B cell (primary cell): ENCODE measurements at regions not wholly inside any gene's neighbourhood (a gene's known extent, or its start where the extent isn't known, plus 50 kb on each side); places are given as distances from the start of the nearest gene placed in this dataset.

ENCODE experiments used
- ATAC-seq: fragments of 200-7000 bp; cut with Tn5 transposase; one replicate; pipeline ENCODE4 v1.10.0; 2021; ENCODE audit warnings: low read depth, mild to moderate bottlenecking, moderate number of reproducible peaks, moderate library complexity
- CTCF ChIA-PET: fragments of 350-600 bp; sonication (Branson Sonifier 250); formaldehyde crosslinking; loops from one replicate; lab custom pipeline; 2021; ENCODE audit warnings: antibody characterized with exemption, inconsistent platforms; lab: Charles Lee
- POLR2A ChIA-PET: fragments of 350-600 bp; sonication (Branson Sonifier 250); formaldehyde crosslinking; loops from one replicate; lab custom pipeline; 2021; ENCODE audit warnings: antibody characterized with exemption; lab: Charles Lee
- DNase-seq: peaks from one replicate; pipeline ENCODE4 v3.0.0; 2013
- H2AFZ ChIP-seq: 2 replicates; pipeline ENCODE4 v1.6.1; 2012; ENCODE audit warnings: mild to moderate bottlenecking, low read depth, low read length; ENCODE audit not compliant: insufficient read depth, poor library complexity, severe bottlenecking
- H3K27ac ChIP-seq, 2 donors: 1 replicate in 1 of 2; 2 replicates in 1 of 2; pipeline ENCODE4 v1.5.1; 2012 to 2013; ENCODE audit warnings: low read length in 2 of 2, mild to moderate bottlenecking in 2 of 2, moderate library complexity in 1 of 2
- H3K27me3 ChIP-seq, 4 experiments: fragments of 200-600 bp in 1 of 4; sonication (generic) in 1 of 4; replicated peaks in 1 of 4; 1 replicate in 2 of 4; 2 replicates in 2 of 4; pipeline versions ENCODE4 v1.6.1 to v1.7.0; 2013 to 2016; ENCODE audit warnings: low read length in 3 of 4, mild to moderate bottlenecking in 2 of 4, mixed read lengths in 1 of 4, moderate library complexity in 1 of 4; ENCODE audit not compliant: insufficient read depth in 4 of 4, control insufficient read depth in 3 of 4; ENCODE audit errors: control extremely low read depth in 1 of 4
- H3K36me3 ChIP-seq, 2 experiments: replicated peaks in 1 of 2; 1 replicate in 1 of 2; 2 replicates in 1 of 2; pipeline versions ENCODE4 v1.6.1 to v1.7.1; 2013; ENCODE audit warnings: low read length in 1 of 2; ENCODE audit not compliant: insufficient read depth in 2 of 2, control insufficient read depth in 1 of 2; ENCODE audit errors: control extremely low read depth in 1 of 2, extremely low read depth in 1 of 2
- H3K4me1 ChIP-seq, 2 donors: fragments of 200-600 bp in 1 of 2; sonication (generic) in 1 of 2; 1 replicate in 1 of 2; 2 replicates in 1 of 2; pipeline versions ENCODE4 v1.5.1 to v1.6.1; 2013 to 2017; ENCODE audit warnings: low read length in 2 of 2; ENCODE audit not compliant: control insufficient read depth in 2 of 2, insufficient read depth in 2 of 2
- H3K4me2 ChIP-seq: replicated peaks from 2 replicates; pipeline ENCODE3; 2012; ENCODE audit warnings: mild to moderate bottlenecking, low read depth, low read length; ENCODE audit not compliant: poor library complexity, severe bottlenecking
- H3K4me3 ChIP-seq, 5 experiments: fragments of 200-600 bp in 1 of 5; sonication (generic) in 1 of 5; 1 replicate in 3 of 5; 2 replicates in 2 of 5; pipeline versions ENCODE4 v1.5.1 to v1.7.0; 2011 to 2016; ENCODE audit warnings: low read length in 4 of 5, mild to moderate bottlenecking in 4 of 5, low read depth in 2 of 5, control low read depth in 1 of 5, moderate library complexity in 1 of 5; ENCODE audit not compliant: insufficient read depth in 1 of 5; ENCODE audit errors: control extremely low read depth in 1 of 5, extremely low read depth in 1 of 5
- H3K79me2 ChIP-seq: fragments of 200-600 bp; sonication (generic); one replicate; pipeline ENCODE4 v1.6.0; 2016; ENCODE audit warnings: low read length; ENCODE audit not compliant: control insufficient read depth, insufficient read depth
- H3K9ac ChIP-seq: fragments of 200-600 bp; sonication (generic); 2 replicates; pipeline ENCODE4 v1.6.1; 2017; ENCODE audit warnings: mild to moderate bottlenecking, low read length, moderate library complexity
- H3K9me3 ChIP-seq, 3 donors: one replicate each; pipeline versions ENCODE4 v1.6.1 to v1.7.1; 2013; ENCODE audit warnings: low read length in 2 of 3; ENCODE audit not compliant: control insufficient read depth in 2 of 3, insufficient read depth in 1 of 3; ENCODE audit errors: control extremely low read depth in 1 of 3
- H4K20me1 ChIP-seq: 2 replicates; pipeline ENCODE4 v1.6.0; 2012; ENCODE audit warnings: mild to moderate bottlenecking, low read length; ENCODE audit not compliant: insufficient read depth, control insufficient read depth, poor library complexity, severe bottlenecking
- H3K27ac Mint-ChIP-seq: one replicate; pipeline ENCODE4 v1.8.0; 2021; ENCODE audit warnings: mixed read lengths
- H3K27me3 Mint-ChIP-seq: one replicate; pipeline ENCODE4 v1.8.0; 2021; ENCODE audit warnings: mixed read lengths
- H3K4me1 Mint-ChIP-seq: one replicate; pipeline ENCODE4 v1.8.0; 2021; ENCODE audit warnings: mixed read lengths
- H3K4me3 Mint-ChIP-seq: one replicate; pipeline ENCODE4 v1.8.0; 2021; ENCODE audit warnings: mixed read lengths
- H3K9me3 Mint-ChIP-seq: one replicate; pipeline ENCODE4 v1.8.0; 2022; ENCODE audit warnings: mixed read lengths; ENCODE audit not compliant: insufficient read depth
- EZH2 ChIP-seq: IDR thresholded peaks from 2 replicates; pipeline ENCODE4 v1.6.1; 2012; ENCODE audit warnings: borderline replicate concordance, low read depth, mild to moderate bottlenecking, moderate library complexity, low read length; ENCODE audit not compliant: insufficient read depth, poor library complexity, severe bottlenecking
- WGBS: methylation state at CpG from one replicate; pipeline ENCODE4 v1.1.5; 2013; ENCODE audit warnings: missing lambda C conversion rate; ENCODE audit not compliant: insufficient coverage; 5-methylcytosine and 5-hydroxymethylcytosine counted together
- intact Hi-C: fragments of 100-400 bp; cut with micrococcal nuclease; formaldehyde crosslinking; loops from one replicate; pipeline ENCODE4 v1.10.0; 2022
- TF ChIP-seq, protein P1 (sequence below): fragments of 200-600 bp; IDR thresholded peaks from one replicate; pipeline ENCODE4 v1.8.0; 2022; ENCODE audit warnings: antibody characterized with exemption, mild to moderate bottlenecking

GRCh38 chr6:112600168-112600567, 253.0 kb downstream of the RFPL4B start:
- TF ChIP-seq, protein P1, sequence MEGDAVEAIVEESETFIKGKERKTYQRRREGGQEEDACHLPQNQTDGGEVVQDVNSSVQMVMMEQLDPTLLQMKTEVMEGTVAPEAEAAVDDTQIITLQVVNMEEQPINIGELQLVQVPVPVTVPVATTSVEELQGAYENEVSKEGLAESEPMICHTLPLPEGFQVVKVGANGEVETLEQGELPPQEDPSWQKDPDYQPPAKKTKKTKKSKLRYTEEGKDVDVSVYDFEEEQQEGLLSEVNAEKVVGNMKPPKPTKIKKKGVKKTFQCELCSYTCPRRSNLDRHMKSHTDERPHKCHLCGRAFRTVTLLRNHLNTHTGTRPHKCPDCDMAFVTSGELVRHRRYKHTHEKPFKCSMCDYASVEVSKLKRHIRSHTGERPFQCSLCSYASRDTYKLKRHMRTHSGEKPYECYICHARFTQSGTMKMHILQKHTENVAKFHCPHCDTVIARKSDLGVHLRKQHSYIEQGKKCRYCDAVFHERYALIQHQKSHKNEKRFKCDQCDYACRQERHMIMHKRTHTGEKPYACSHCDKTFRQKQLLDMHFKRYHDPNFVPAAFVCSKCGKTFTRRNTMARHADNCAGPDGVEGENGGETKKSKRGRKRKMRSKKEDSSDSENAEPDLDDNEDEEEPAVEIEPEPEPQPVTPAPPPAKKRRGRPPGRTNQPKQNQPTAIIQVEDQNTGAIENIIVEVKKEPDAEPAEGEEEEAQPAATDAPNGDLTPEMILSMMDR = no peak
- no peak for TF ChIP-seq EZH2
- Histone ChIP-seq H3K9ac (no peak overlapping the region), H3K9me3 (peaks cover 0 to 7% (median 0%) of the 10 kb centered on the region in 3 donors), H2AFZ (no peak overlapping the region), H3K79me2 (no peaks in the 10 kb centered on the region), H3K4me2 (no peak overlapping the region), H3K36me3 (no peaks in the 10 kb centered on the region), H3K4me1 (no peaks in the 10 kb centered on the region), H3K4me3 (no peak overlapping the region), H3K27ac (no peak overlapping the region), H3K27me3 (no peaks in the 10 kb centered on the region), H4K20me1 (no peaks in the 10 kb centered on the region)
- no peak for DNase-seq
- WGBS = 67% methylated on average over 1 of the region's 3 CpGs
- CTCF ChIA-PET = no interaction called here
- Mint-ChIP-seq H3K4me3 (no peak overlapping the region), H3K4me1 (no peaks in the 10 kb centered on the region), H3K27ac (no peak overlapping the region), H3K9me3 (no peaks in the 10 kb centered on the region), H3K27me3 (no peaks in the 10 kb centered on the region)
- POLR2A ChIA-PET = no interaction called here
- intact Hi-C loops = no loop called here
- ATAC-seq = no peak

GRCh38 chr6:112603726-112604125, 256.6 kb downstream of the RFPL4B start:
- ChIA-PET CTCF (no interaction called here), POLR2A (no interaction called here)
- intact Hi-C loops = no loop called here

More at GRCh38 chr6:112603726-112604125, 256.6 kb downstream of the RFPL4B start:
- TF ChIP-seq EZH2 = no peak
- TF ChIP-seq, protein P1 = no peak
- Histone ChIP-seq H4K20me1 (no peaks in the 10 kb centered on the region), H3K4me1 (no peaks in the 10 kb centered on the region), H3K79me2 (no peaks in the 10 kb centered on the region), H3K36me3 (no peaks in the 10 kb centered on the region), H3K9ac (no peak overlapping the region), H3K4me3 (no peak overlapping the region), H2AFZ (no peak overlapping the region), H3K27me3 (no peaks in the 10 kb centered on the region), H3K27ac (no peak overlapping the region), H3K9me3 (peaks cover 0 to 7% (median 3%) of the 10 kb centered on the region in 3 donors), H3K4me2 (no peak overlapping the region)
- Mint-ChIP-seq H3K27ac (no peak overlapping the region), H3K27me3 (no peaks in the 10 kb centered on the region), H3K9me3 (peaks cover 6% of the 10 kb centered on the region), H3K4me3 (no peak overlapping the region), H3K4me1 (no peaks in the 10 kb centered on the region)
- ATAC-seq (no peak), DNase-seq (no peak)
- no CpG with 5 or more reads among the region's 1 CpG for WGBS
